ENCODE measurements at regions not wholly inside any gene's neighbourhood (a gene's known extent, or its start where the extent isn't known, plus 50 kb on each side); places are given as distances from the start of the nearest gene placed in this dataset.

DNA sequence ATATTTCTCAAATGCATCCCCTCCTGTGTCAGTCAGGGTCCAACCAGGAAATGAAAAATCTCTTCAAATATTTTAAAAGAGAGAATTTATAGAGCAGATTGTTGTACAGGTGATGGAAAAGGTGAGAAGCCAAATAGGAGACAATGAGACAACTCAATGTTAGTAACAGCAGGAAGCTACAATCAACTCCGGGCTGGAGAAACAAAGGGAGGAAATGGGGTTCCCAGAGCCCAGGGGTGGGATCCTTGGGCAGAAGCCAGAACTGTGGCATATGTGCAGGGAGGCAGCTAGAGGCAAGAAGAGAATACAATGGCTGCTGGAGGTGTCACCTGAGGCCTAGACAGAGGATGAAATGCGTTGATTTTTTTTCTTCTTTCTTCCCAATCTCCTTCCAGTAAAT is 361.8 kb upstream of the ACTBL2 start:
- no peaks in the 10 kb centered on the region for H3K36me3 ChIP-seq (ENCODE audit: control insufficient read depth, low read length)
- H3K4me1 ChIP-seq (ENCODE audit: control insufficient read depth, low read length) = no peaks in the 10 kb centered on the region
- H3K79me2 ChIP-seq (ENCODE audit: control insufficient read depth, low read length) = no peaks in the 10 kb centered on the region
- no peaks in the 10 kb centered on the region for H3F3A ChIP-seq (ENCODE audit: control insufficient read depth, insufficient read depth)
- no peaks in the 10 kb centered on the region for H3K27me3 ChIP-seq (ENCODE audit: control insufficient read depth, low read length)
- TF ChIP-seq CTCF (IDR thresholded peaks at IDR 0.05; ENCODE audit: low read depth, low read length, poor library complexity, severe bottlenecking) (no peak), EZH2phosphoT487 (IDR thresholded peaks at IDR 0.05; ENCODE audit: borderline replicate concordance, low read length) (no peak)
- H3K4me2 ChIP-seq (ENCODE audit: low read length) = no peak overlapping the region
- no peaks in the 10 kb centered on the region for H3K9me2 ChIP-seq (replicated peaks; ENCODE audit: control insufficient read depth, low read length)
- no peaks in the 10 kb centered on the region for H3K9me3 ChIP-seq (ENCODE audit: control insufficient read depth, insufficient read depth, low read length)
- H4K20me1 ChIP-seq (ENCODE audit: control insufficient read depth, insufficient read depth, low read depth, low read length) = no peaks in the 10 kb centered on the region
- no peak overlapping the region for H3K27ac ChIP-seq (ENCODE audit: low read depth, low read length)
- H3K4me3 ChIP-seq (ENCODE audit: low read length) = no peak overlapping the region

DNA sequence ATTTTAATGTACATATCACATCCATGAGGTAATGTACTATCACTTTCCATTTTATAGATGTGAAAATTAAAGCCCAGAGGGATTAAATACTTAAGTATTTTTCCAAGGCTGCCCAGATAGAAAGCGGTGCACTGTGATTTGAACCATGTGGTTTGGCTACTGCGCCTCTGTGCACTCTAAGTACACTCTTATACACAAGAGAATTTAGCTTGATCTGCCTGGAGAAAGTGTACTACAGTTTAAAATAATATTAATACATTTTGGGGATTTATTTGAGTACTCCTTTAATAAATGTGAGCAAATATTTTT is 360.4 kb upstream of the ACTBL2 start:
- no peaks in the 10 kb centered on the region for H3F3A ChIP-seq (ENCODE audit: control insufficient read depth, insufficient read depth)
- no peaks in the 10 kb centered on the region for H3K4me1 ChIP-seq (ENCODE audit: control insufficient read depth, low read length)
- no peaks in the 10 kb centered on the region for H3K79me2 ChIP-seq (ENCODE audit: control insufficient read depth, low read length)
- no peaks in the 10 kb centered on the region for H3K9me2 ChIP-seq (replicated peaks; ENCODE audit: control insufficient read depth, low read length)
- H3K9me3 ChIP-seq (ENCODE audit: control insufficient read depth, insufficient read depth, low read length) = no peaks in the 10 kb centered on the region
- H3K4me2 ChIP-seq (ENCODE audit: low read length) = no peak overlapping the region
- H3K36me3 ChIP-seq (ENCODE audit: control insufficient read depth, low read length) = no peaks in the 10 kb centered on the region
- H4K20me1 ChIP-seq (ENCODE audit: control insufficient read depth, insufficient read depth, low read depth, low read length) = no peaks in the 10 kb centered on the region
- TF ChIP-seq CTCF (IDR thresholded peaks at IDR 0.05; ENCODE audit: low read depth, low read length, poor library complexity, severe bottlenecking) (no peak), EZH2phosphoT487 (IDR thresholded peaks at IDR 0.05; ENCODE audit: borderline replicate concordance, low read length) (no peak)
- no peaks in the 10 kb centered on the region for H3K27me3 ChIP-seq (ENCODE audit: control insufficient read depth, low read length)
- H3K27ac ChIP-seq (ENCODE audit: low read depth, low read length) = no peak overlapping the region
- no peak overlapping the region for H3K4me3 ChIP-seq (ENCODE audit: low read length)

- Histone ChIP-seq H3K36me3 (ENCODE audit: control insufficient read depth, low read length) (no peaks in the 10 kb centered on the region), H3K79me2 (ENCODE audit: control insufficient read depth, low read length) (no peaks in the 10 kb centered on the region), H3K27me3 (ENCODE audit: control insufficient read depth, low read length) (no peaks in the 10 kb centered on the region), H4K20me1 (ENCODE audit: control insufficient read depth, insufficient read depth, low read depth, low read length) (no peaks in the 10 kb centered on the region), H3K9me3 (ENCODE audit: control insufficient read depth, insufficient read depth, low read length) (no peaks in the 10 kb centered on the region), H3K4me3 (ENCODE audit: low read length) (no peak overlapping the region), H3K4me1 (ENCODE audit: control insufficient read depth, low read length) (no peaks in the 10 kb centered on the region), H3K4me2 (ENCODE audit: low read length) (no peak overlapping the region), H3K9me2 (replicated peaks; ENCODE audit: control insufficient read depth, low read length) (no peaks in the 10 kb centered on the region), H3K27ac (ENCODE audit: low read depth, low read length) (no peak overlapping the region), H3F3A (ENCODE audit: control insufficient read depth, insufficient read depth) (no peaks in the 10 kb centered on the region)
- no peak for TF ChIP-seq CTCF (IDR thresholded peaks at IDR 0.05; ENCODE audit: low read depth, low read length, poor library complexity, severe bottlenecking)
- no peak for TF ChIP-seq EZH2phosphoT487 (IDR thresholded peaks at IDR 0.05; ENCODE audit: borderline replicate concordance, low read length)
Observed at GRCh38 chr5:57842364-57843058, 359.9 kb upstream of the ACTBL2 start.

All from DOHH2 (cell line).